ENCODE measurements at regions not wholly inside any gene's neighbourhood (a gene's known extent, or its start where the extent isn't known, plus 50 kb on each side); places are given as distances from the start of the nearest gene placed in this dataset.

DNA sequence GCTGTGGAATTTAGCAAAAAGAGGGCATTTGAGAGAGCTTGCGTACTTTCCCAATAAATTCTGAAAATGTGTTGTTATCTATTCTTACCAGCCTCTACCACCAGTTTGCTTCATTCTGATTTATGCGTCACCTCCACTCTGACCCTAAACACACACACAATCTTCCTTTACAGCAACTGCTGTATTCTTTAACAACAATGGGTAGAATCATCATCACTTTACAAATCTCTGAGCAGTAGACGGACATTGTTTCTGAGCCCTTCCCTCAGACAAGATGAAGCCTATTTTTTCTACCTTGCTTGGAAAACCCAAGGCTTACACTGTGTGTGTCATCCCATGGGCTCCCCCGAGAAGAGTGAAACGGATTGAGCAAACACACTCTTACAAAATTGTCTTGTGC, 83.1 kb upstream of the RASA1 start:
- TF ChIP-seq, protein P1, sequence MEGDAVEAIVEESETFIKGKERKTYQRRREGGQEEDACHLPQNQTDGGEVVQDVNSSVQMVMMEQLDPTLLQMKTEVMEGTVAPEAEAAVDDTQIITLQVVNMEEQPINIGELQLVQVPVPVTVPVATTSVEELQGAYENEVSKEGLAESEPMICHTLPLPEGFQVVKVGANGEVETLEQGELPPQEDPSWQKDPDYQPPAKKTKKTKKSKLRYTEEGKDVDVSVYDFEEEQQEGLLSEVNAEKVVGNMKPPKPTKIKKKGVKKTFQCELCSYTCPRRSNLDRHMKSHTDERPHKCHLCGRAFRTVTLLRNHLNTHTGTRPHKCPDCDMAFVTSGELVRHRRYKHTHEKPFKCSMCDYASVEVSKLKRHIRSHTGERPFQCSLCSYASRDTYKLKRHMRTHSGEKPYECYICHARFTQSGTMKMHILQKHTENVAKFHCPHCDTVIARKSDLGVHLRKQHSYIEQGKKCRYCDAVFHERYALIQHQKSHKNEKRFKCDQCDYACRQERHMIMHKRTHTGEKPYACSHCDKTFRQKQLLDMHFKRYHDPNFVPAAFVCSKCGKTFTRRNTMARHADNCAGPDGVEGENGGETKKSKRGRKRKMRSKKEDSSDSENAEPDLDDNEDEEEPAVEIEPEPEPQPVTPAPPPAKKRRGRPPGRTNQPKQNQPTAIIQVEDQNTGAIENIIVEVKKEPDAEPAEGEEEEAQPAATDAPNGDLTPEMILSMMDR (conservative IDR thresholded peaks at IDR 0.05; ENCODE audit: low read depth in 2 of 2), result no peak
- no peak for TF ChIP-seq CREB1 (CRISPR knock-in tag; IDR thresholded peaks at IDR 0.05; ENCODE audit: low read depth)
- TF ChIP-seq, protein P2, sequence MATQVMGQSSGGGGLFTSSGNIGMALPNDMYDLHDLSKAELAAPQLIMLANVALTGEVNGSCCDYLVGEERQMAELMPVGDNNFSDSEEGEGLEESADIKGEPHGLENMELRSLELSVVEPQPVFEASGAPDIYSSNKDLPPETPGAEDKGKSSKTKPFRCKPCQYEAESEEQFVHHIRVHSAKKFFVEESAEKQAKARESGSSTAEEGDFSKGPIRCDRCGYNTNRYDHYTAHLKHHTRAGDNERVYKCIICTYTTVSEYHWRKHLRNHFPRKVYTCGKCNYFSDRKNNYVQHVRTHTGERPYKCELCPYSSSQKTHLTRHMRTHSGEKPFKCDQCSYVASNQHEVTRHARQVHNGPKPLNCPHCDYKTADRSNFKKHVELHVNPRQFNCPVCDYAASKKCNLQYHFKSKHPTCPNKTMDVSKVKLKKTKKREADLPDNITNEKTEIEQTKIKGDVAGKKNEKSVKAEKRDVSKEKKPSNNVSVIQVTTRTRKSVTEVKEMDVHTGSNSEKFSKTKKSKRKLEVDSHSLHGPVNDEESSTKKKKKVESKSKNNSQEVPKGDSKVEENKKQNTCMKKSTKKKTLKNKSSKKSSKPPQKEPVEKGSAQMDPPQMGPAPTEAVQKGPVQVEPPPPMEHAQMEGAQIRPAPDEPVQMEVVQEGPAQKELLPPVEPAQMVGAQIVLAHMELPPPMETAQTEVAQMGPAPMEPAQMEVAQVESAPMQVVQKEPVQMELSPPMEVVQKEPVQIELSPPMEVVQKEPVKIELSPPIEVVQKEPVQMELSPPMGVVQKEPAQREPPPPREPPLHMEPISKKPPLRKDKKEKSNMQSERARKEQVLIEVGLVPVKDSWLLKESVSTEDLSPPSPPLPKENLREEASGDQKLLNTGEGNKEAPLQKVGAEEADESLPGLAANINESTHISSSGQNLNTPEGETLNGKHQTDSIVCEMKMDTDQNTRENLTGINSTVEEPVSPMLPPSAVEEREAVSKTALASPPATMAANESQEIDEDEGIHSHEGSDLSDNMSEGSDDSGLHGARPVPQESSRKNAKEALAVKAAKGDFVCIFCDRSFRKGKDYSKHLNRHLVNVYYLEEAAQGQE (IDR thresholded peaks at IDR 0.05; ENCODE audit: unreplicated experiment), result no peak
- no peak for TF ChIP-seq EZH2 (IDR thresholded peaks at IDR 0.05; ENCODE audit: low read depth, unreplicated experiment)
- no peak for TF ChIP-seq POLR2AphosphoS5 (IDR thresholded peaks at IDR 0.05; ENCODE audit: low read depth)

Measured in GM23338 (cell line).